GM12878 (cell line): ENCODE measurements at regions not wholly inside any gene's neighbourhood (a gene's known extent, or its start where the extent isn't known, plus 50 kb on each side); places are given as distances from the start of the nearest gene placed in this dataset.

Experiments
- ATF3 ChIP-seq: IDR thresholded peaks from 2 replicates; pipeline ENCODE4 v1.6.1; 2011; ENCODE audit warnings: low read depth, mild to moderate bottlenecking, low read length, moderate library complexity, borderline replicate concordance; ENCODE audit errors: extremely low read depth
- BRCA1 ChIP-seq: IDR thresholded peaks from 2 replicates; pipeline ENCODE4 v1.6.1; 2011; ENCODE audit warnings: low read depth, low read length, improper control_type of control experiment
- CEBPB ChIP-seq, 2 experiments: fragments of 150-350 bp in 1 of 2; IDR thresholded peaks; 2 replicates each; pipeline ENCODE4 v1.6.1; 2012 to 2014; ENCODE audit warnings: low read depth in 2 of 2, low read length in 2 of 2, borderline replicate concordance in 1 of 2, inconsistent platforms in 1 of 2
- CTCF ChIP-seq, 3 experiments: IDR thresholded peaks in 2 of 3; conservative IDR thresholded peaks in 1 of 3; 2 replicates each; pipeline ENCODE4 v1.5.1; 2011; ENCODE audit warnings: low read depth in 3 of 3, low read length in 3 of 3, mild to moderate bottlenecking in 3 of 3, control low read depth in 2 of 3, moderate library complexity in 2 of 3, inconsistent platforms in 1 of 3, mixed read lengths in 1 of 3; ENCODE audit not compliant: control insufficient read depth in 2 of 3, insufficient read depth in 1 of 3; ENCODE audit errors: extremely low read depth in 1 of 3
- EZH2 ChIP-seq: IDR thresholded peaks from 2 replicates; pipeline ENCODE4 v1.6.1; 2012; ENCODE audit warnings: low read depth, mild to moderate bottlenecking, control low read depth, inconsistent platforms, low read length, borderline replicate concordance; ENCODE audit not compliant: control insufficient read depth
- LARP7 ChIP-seq: fragments of 450-650 bp; IDR thresholded peaks from 2 replicates; pipeline ENCODE4 v1.6.1; 2017; ENCODE audit warnings: mild to moderate bottlenecking
- MEF2A ChIP-seq: IDR thresholded peaks from 2 replicates; pipeline ENCODE4 v1.6.1; 2011; ENCODE audit warnings: low read depth, mild to moderate bottlenecking, low read length, moderate library complexity; ENCODE audit not compliant: insufficient read depth
- POLR2AphosphoS5 ChIP-seq: IDR thresholded peaks from 2 replicates; pipeline ENCODE4 v1.6.1; 2011; ENCODE audit warnings: mild to moderate bottlenecking, low read length, inconsistent platforms
- STAT1 ChIP-seq: fragments of 450-650 bp; conservative IDR thresholded peaks from 2 replicates; pipeline ENCODE4 v1.6.1; 2014; ENCODE audit warnings: antibody characterized with exemption, mild to moderate bottlenecking

GRCh38 chr10:83937161-83937560, 202.1 kb upstream of the GHITM start:
- TF ChIP-seq CEBPB (IDR thresholded peaks at IDR 0.05; ENCODE audit: borderline replicate concordance in 1 of 2, low read depth in 2 of 2, low read length in 2 of 2) = no peak
- no peak for TF ChIP-seq EZH2
- no peak for TF ChIP-seq BRCA1
- TF ChIP-seq CTCF (IDR thresholded peaks at IDR 0.05 in 2 of 3, conservative IDR thresholded peaks at IDR 0.05 in 1 of 3; ENCODE audit: control insufficient read depth in 2 of 3, extremely low read depth in 1 of 3, insufficient read depth in 1 of 3, low read depth in 3 of 3, low read length in 3 of 3) = no peak
- no peak for TF ChIP-seq POLR2AphosphoS5
- no peak for TF ChIP-seq STAT1
- no peak for TF ChIP-seq LARP7
- no peak for TF ChIP-seq MEF2A
- TF ChIP-seq ATF3 = no peak
